ENCODE measurements at regions not wholly inside any gene's neighbourhood (a gene's known extent, or its start where the extent isn't known, plus 50 kb on each side); places are given as distances from the start of the nearest gene placed in this dataset.

- DNase-seq: peak; percentile 72
- Mint-ChIP-seq H3K27ac (no peak overlapping the region), H3K9me3 (no peaks in the 10 kb centered on the region), H3K27me3 (peaks cover 3% of the 10 kb centered on the region), H3K4me3 (no peak overlapping the region), H3K36me3 (no peaks in the 10 kb centered on the region), H3K4me1 (ENCODE audit: low read depth) (no peaks in the 10 kb centered on the region)
- POLR2A ChIA-PET: no interaction called here
- intact Hi-C loops (cut with micrococcal nuclease): loop anchor here (5.0 to 10.0 kb wide), 2 partner anchors 110 to 318 kb away; no protein-coding TSS in a partner anchor
- CTCF ChIA-PET: interaction anchor here (0.6 to 2.5 kb wide), 17 partner anchors 8 to 401 kb away, joined by 3 to 12 read pairs (median 5); no protein-coding TSS in a partner anchor
Observed at GRCh38 chr1:5514527-5515183, 477.6 kb downstream of the NPHP4 start.

GRCh38 chr1:5513846-5514526 lies 478.2 kb downstream of the NPHP4 start:
- Mint-ChIP-seq H3K36me3 (no peaks in the 10 kb centered on the region), H3K4me1 (ENCODE audit: low read depth) (peaks cover 3% of the 10 kb centered on the region), H3K27me3 (peaks cover 3% of the 10 kb centered on the region), H3K27ac (no peak overlapping the region), H3K4me3 (no peak overlapping the region), H3K9me3 (no peaks in the 10 kb centered on the region)
- ChIA-PET POLR2A (no interaction called here), CTCF (interaction anchor here (0.6 to 2.5 kb wide), 13 partner anchors 10 to 400 kb away, joined by 3 to 12 read pairs (median 5); no protein-coding TSS in a partner anchor)
- intact Hi-C loops (cut with micrococcal nuclease): loop anchor here (5.0 to 10.0 kb wide), 2 partner anchors 111 to 318 kb away; no protein-coding TSS in a partner anchor
- no peak for DNase-seq

GRCh38 chr1:5513179-5513578 lies 479.0 kb downstream of the NPHP4 start:
- no peaks in the 10 kb centered on the region for H3K9me3 Mint-ChIP-seq
- no peak overlapping the region for H3K27ac Mint-ChIP-seq
- no peaks in the 10 kb centered on the region for H3K36me3 Mint-ChIP-seq
- CTCF ChIA-PET: interaction anchor here (0.8 to 4.5 kb wide), 3 partner anchors 193 to 462 kb away, joined by 3 to 34 read pairs (median 5); no protein-coding TSS in a partner anchor
- POLR2A ChIA-PET: no interaction called here
- peaks cover 3% of the 10 kb centered on the region for H3K27me3 Mint-ChIP-seq
- H3K4me1 Mint-ChIP-seq (ENCODE audit: low read depth): peaks cover 3% of the 10 kb centered on the region
- H3K4me3 Mint-ChIP-seq: no peak overlapping the region
- DNase-seq: no peak
- intact Hi-C loops (cut with micrococcal nuclease): loop anchor here (5.0 to 10.0 kb wide), 2 partner anchors 112 to 319 kb away; no protein-coding TSS in a partner anchor

- H3K4me3 Mint-ChIP-seq: no peak overlapping the region
Observed at GRCh38 chr1:5511381-5512097, 480.7 kb downstream of the NPHP4 start.

GRCh38 chr1:5509664-5510452 lies 482.4 kb downstream of the NPHP4 start:
- H3K4me3 Mint-ChIP-seq: no peak overlapping the region
- H3K9me3 Mint-ChIP-seq: no peaks in the 10 kb centered on the region
- H3K4me1 Mint-ChIP-seq (ENCODE audit: low read depth): peaks cover 3% of the 10 kb centered on the region
- intact Hi-C loops (cut with micrococcal nuclease): loop anchor here (1.0 to 10.0 kb wide), 4 partner anchors 115 to 406 kb away; no protein-coding TSS in a partner anchor
- ChIA-PET POLR2A (no interaction called here), CTCF (interaction anchor here (0.5 to 4.5 kb wide), 21 partner anchors 9 to 523 kb away, joined by 3 to 34 read pairs (median 3); no protein-coding TSS in a partner anchor)
- peak; percentile 74 for DNase-seq
- peaks cover 3% of the 10 kb centered on the region for H3K27me3 Mint-ChIP-seq
- no peaks in the 10 kb centered on the region for H3K36me3 Mint-ChIP-seq
- H3K27ac Mint-ChIP-seq: no peak overlapping the region

More at GRCh38 chr1:5511381-5512097, 480.7 kb downstream of the NPHP4 start:
- intact Hi-C loops (cut with micrococcal nuclease): loop anchor here (2.0 to 10.0 kb wide), 3 partner anchors 113 to 321 kb away; no protein-coding TSS in a partner anchor
- peaks cover 3% of the 10 kb centered on the region for H3K4me1 Mint-ChIP-seq (ENCODE audit: low read depth)
- DNase-seq: no peak
- ChIA-PET POLR2A (no interaction called here), CTCF (interaction anchor here (1.1 to 4.5 kb wide), 7 partner anchors 9 to 464 kb away, joined by 3 to 34 read pairs (median 6); no protein-coding TSS in a partner anchor)
- H3K27me3 Mint-ChIP-seq: peaks cover 3% of the 10 kb centered on the region
- H3K27ac Mint-ChIP-seq: no peak overlapping the region
- H3K36me3 Mint-ChIP-seq: no peaks in the 10 kb centered on the region
- no peaks in the 10 kb centered on the region for H3K9me3 Mint-ChIP-seq

- H3K36me3 Mint-ChIP-seq: no peaks in the 10 kb centered on the region
- peaks cover 3% of the 10 kb centered on the region for H3K4me1 Mint-ChIP-seq (ENCODE audit: low read depth)
- POLR2A ChIA-PET: no interaction called here
- H3K9me3 Mint-ChIP-seq: no peaks in the 10 kb centered on the region
- H3K27ac Mint-ChIP-seq: no peak overlapping the region
- intact Hi-C loops (cut with micrococcal nuclease): no loop called here
- H3K4me3 Mint-ChIP-seq: no peak overlapping the region
- CTCF ChIA-PET: interaction anchor here (1.1 to 4.5 kb wide), 5 partner anchors 8 to 466 kb away, joined by 3 to 34 read pairs (median 3); no protein-coding TSS in a partner anchor
- H3K27me3 Mint-ChIP-seq: no peaks in the 10 kb centered on the region
- DNase-seq: no peak
Observed at GRCh38 chr1:5508669-5509330, 483.4 kb downstream of the NPHP4 start.

GRCh38 chr1:5507340-5507739 lies 484.9 kb downstream of the NPHP4 start:
- CTCF ChIA-PET: interaction anchor here (1.2 to 1.4 kb wide), 3 partner anchors 8 to 239 kb away, joined by 3 to 6 read pairs (median 6); no protein-coding TSS in a partner anchor

GRCh38 chr1:5506634-5507033 lies 485.6 kb downstream of the NPHP4 start:
- no peaks in the 10 kb centered on the region for H3K27me3 Mint-ChIP-seq
- H3K27ac Mint-ChIP-seq: no peak overlapping the region
- peaks cover 3% of the 10 kb centered on the region for H3K4me1 Mint-ChIP-seq (ENCODE audit: low read depth)
- H3K9me3 Mint-ChIP-seq: no peaks in the 10 kb centered on the region
- DNase-seq: no peak
- no peaks in the 10 kb centered on the region for H3K36me3 Mint-ChIP-seq
- no peak overlapping the region for H3K4me3 Mint-ChIP-seq
- ChIA-PET CTCF (interaction anchor here (1.2 to 1.4 kb wide), 2 partner anchors 8 to 239 kb away, joined by 6 read pairs; no protein-coding TSS in a partner anchor), POLR2A (no interaction called here)
- intact Hi-C loops (cut with micrococcal nuclease): no loop called here

More at GRCh38 chr1:5507340-5507739, 484.9 kb downstream of the NPHP4 start:
- Mint-ChIP-seq H3K9me3 (no peaks in the 10 kb centered on the region), H3K4me1 (ENCODE audit: low read depth) (peaks cover 3% of the 10 kb centered on the region), H3K27ac (no peak overlapping the region), H3K36me3 (no peaks in the 10 kb centered on the region), H3K4me3 (no peak overlapping the region), H3K27me3 (no peaks in the 10 kb centered on the region)
- intact Hi-C loops (cut with micrococcal nuclease): no loop called here
- no peak for DNase-seq
- POLR2A ChIA-PET: no interaction called here

- Mint-ChIP-seq H3K36me3 (no peaks in the 10 kb centered on the region), H3K4me1 (ENCODE audit: low read depth) (peaks cover 3% of the 10 kb centered on the region), H3K27me3 (no peaks in the 10 kb centered on the region), H3K27ac (no peak overlapping the region), H3K9me3 (no peaks in the 10 kb centered on the region), H3K4me3 (no peak overlapping the region)
- ChIA-PET POLR2A (no interaction called here), CTCF (interaction anchor here (1.4 to 2.3 kb wide), 2 partner anchors 9 to 239 kb away, joined by 6 to 10 read pairs; no protein-coding TSS in a partner anchor)
- DNase-seq: no peak
- intact Hi-C loops (cut with micrococcal nuclease): no loop called here
Observed at GRCh38 chr1:5505944-5506343, 486.3 kb downstream of the NPHP4 start.

GRCh38 chr1:5504364-5504740 lies 487.9 kb downstream of the NPHP4 start:
- ChIA-PET POLR2A (no interaction called here), CTCF (interaction anchor here (1.5 to 2.3 kb wide), 2 partner anchors 11 to 241 kb away, joined by 3 to 10 read pairs; no protein-coding TSS in a partner anchor)
- no peak for DNase-seq
- intact Hi-C loops (cut with micrococcal nuclease): no loop called here
- H3K36me3 Mint-ChIP-seq: no peaks in the 10 kb centered on the region
- H3K4me3 Mint-ChIP-seq: no peak overlapping the region
- H3K4me1 Mint-ChIP-seq (ENCODE audit: low read depth): peaks cover under 1% of the 10 kb centered on the region
- no peaks in the 10 kb centered on the region for H3K27me3 Mint-ChIP-seq
- no peak overlapping the region for H3K27ac Mint-ChIP-seq
- H3K9me3 Mint-ChIP-seq: peaks cover 2% of the 10 kb centered on the region
